ENCODE measurements at regions not wholly inside any gene's neighbourhood (a gene's known extent, or its start where the extent isn't known, plus 50 kb on each side); places are given as distances from the start of the nearest gene placed in this dataset.

- no peak overlapping the region for H3K27ac ChIP-seq (ENCODE audit: low read length)
- ATAC-seq, result no peak
- ChIA-PET POLR2A (no interaction called here), CTCF (no interaction called here)
- BruUV-seq (replicated peaks), result no TSS peak
- no peak for DNase-seq (ENCODE audit: low read depth, low spot score)
- intact Hi-C loops (cut with micrococcal nuclease; ENCODE audit: unreplicated experiment), result no loop called here
- no peaks in the 10 kb centered on the region for H3K4me1 ChIP-seq (ENCODE audit: control insufficient read depth, insufficient read depth, low read length)
- no peak overlapping the region for H3K4me3 ChIP-seq (ENCODE audit: low read depth in 2 of 2, low read length in 2 of 2)
- no peaks in the 10 kb centered on the region for H3K27me3 ChIP-seq (ENCODE audit: control insufficient read depth, insufficient read depth, low read length)
- no peaks in the 10 kb centered on the region for H3K9me3 ChIP-seq (ENCODE audit: control insufficient read depth, insufficient read depth, low read depth, low read length)
- H3K36me3 ChIP-seq (ENCODE audit: control insufficient read depth, insufficient read depth, low read length), result no peaks in the 10 kb centered on the region
- in situ Hi-C loops (cut with HindIII; ENCODE audit: low pct_unique_long_range_greater_than_20kb, low sequenced_read_pairs), result no loop called here
- TF ChIP-seq REST (IDR thresholded peaks at IDR 0.05; ENCODE audit: insufficient read depth in 1 of 2, low read depth in 2 of 2, low read length in 1 of 2) (no peak), POLR2AphosphoS5 (IDR thresholded peaks at IDR 0.05; ENCODE audit: low read depth, low read length) (no peak), TCF7L2 (IDR thresholded peaks at IDR 0.05; ENCODE audit: low read depth, low read length) (no peak), CTCF (IDR thresholded peaks at IDR 0.05) (no peak), SIN3A (IDR thresholded peaks at IDR 0.05; ENCODE audit: borderline replicate concordance, insufficient read depth, low read depth, low read length) (no peak)
These were observed 540.8 kb downstream of the BNC2 start for GRCh38 chr9:16329671-16330113.

DNA sequence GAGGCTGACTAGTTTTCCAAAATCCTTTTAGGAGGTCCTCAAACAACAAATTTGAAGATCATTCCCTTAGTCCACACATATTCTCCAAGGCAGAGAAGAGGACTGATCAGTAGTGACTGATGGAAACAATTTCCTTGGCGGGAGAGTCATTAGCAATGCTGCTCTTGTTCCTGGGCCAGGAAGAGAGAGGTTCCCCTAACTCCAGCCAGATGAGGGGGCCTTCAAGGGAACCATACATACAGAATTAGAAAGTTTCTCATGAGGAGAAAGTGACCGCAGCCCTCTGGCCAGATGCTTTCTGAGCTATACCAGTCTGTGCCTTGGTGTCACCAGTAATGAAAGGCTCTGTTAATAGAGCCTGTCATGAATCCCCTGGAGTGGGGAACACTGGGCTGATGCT lies 539.4 kb downstream of the BNC2 start:
- in situ Hi-C loops (cut with HindIII; ENCODE audit: low pct_unique_long_range_greater_than_20kb, low sequenced_read_pairs) (no loop called here), intact Hi-C loops (cut with micrococcal nuclease; ENCODE audit: unreplicated experiment) (no loop called here)
- CTCF ChIA-PET, result no interaction called here
- H3K4me1 ChIP-seq (ENCODE audit: control insufficient read depth, insufficient read depth, low read length), result no peaks in the 10 kb centered on the region
- H3K9me3 ChIP-seq (ENCODE audit: control insufficient read depth, insufficient read depth, low read depth, low read length), result no peaks in the 10 kb centered on the region
- H3K27ac ChIP-seq (ENCODE audit: low read length), result no peak overlapping the region
- no peak overlapping the region for H3K4me3 ChIP-seq (ENCODE audit: low read depth in 2 of 2, low read length in 2 of 2)
- BruUV-seq (replicated peaks), result no TSS peak
- H3K36me3 ChIP-seq (ENCODE audit: control insufficient read depth, insufficient read depth, low read length), result no peaks in the 10 kb centered on the region
- H3K27me3 ChIP-seq (ENCODE audit: control insufficient read depth, insufficient read depth, low read length), result no peaks in the 10 kb centered on the region
- POLR2A ChIA-PET, result no interaction called here
- DNase-seq (ENCODE audit: low read depth, low spot score) (no peak), ATAC-seq (no peak)
- no peak for TF ChIP-seq TCF7L2 (IDR thresholded peaks at IDR 0.05; ENCODE audit: low read depth, low read length)
- no peak for TF ChIP-seq CTCF (IDR thresholded peaks at IDR 0.05)
- TF ChIP-seq POLR2AphosphoS5 (IDR thresholded peaks at IDR 0.05; ENCODE audit: low read depth, low read length), result no peak
- TF ChIP-seq REST (IDR thresholded peaks at IDR 0.05; ENCODE audit: insufficient read depth in 1 of 2, low read depth in 2 of 2, low read length in 1 of 2), result no peak
- no peak for TF ChIP-seq SIN3A (IDR thresholded peaks at IDR 0.05; ENCODE audit: borderline replicate concordance, insufficient read depth, low read depth, low read length)
